Neuronal stem cell (in vitro differentiated cells): ENCODE measurements at regions not wholly inside any gene's neighbourhood (a gene's known extent, or its start where the extent isn't known, plus 50 kb on each side); places are given as distances from the start of the nearest gene placed in this dataset.
"Not testable (repeated sequence)": the region's sequence is repeated elsewhere in the genome, so short reads cannot be mapped to it uniquely, and the experiment has no call there.

Source experiments
- DNase-seq: peaks from one replicate; pipeline ENCODE4 v3.0.0-alpha.2; 2013; ENCODE audit warnings: low spot score
- H2AFZ ChIP-seq: one replicate; pipeline ENCODE4 v1.6.1; 2013; ENCODE audit warnings: mild to moderate bottlenecking, low read length, inconsistent platforms
- H2AK5ac ChIP-seq: 2 replicates; pipeline ENCODE4 v1.6.1; 2013; ENCODE audit warnings: low read depth, mild to moderate bottlenecking, inconsistent platforms, low read length, moderate library complexity, mixed read lengths
- H2BK120ac ChIP-seq: 2 replicates; pipeline ENCODE4 v1.6.1; 2013; ENCODE audit warnings: low read depth, mild to moderate bottlenecking, inconsistent platforms, low read length, moderate library complexity, mixed read lengths
- H2BK12ac ChIP-seq: one replicate; pipeline ENCODE4 v1.6.1; 2013; ENCODE audit warnings: low read length, inconsistent platforms
- H2BK15ac ChIP-seq: 2 replicates; pipeline ENCODE4 v1.6.1; 2013; ENCODE audit warnings: mild to moderate bottlenecking, low read length, inconsistent platforms, mixed read lengths
- H2BK5ac ChIP-seq: one replicate; pipeline ENCODE4 v1.6.1; 2013; ENCODE audit warnings: inconsistent platforms, mild to moderate bottlenecking, low read length, moderate library complexity
- H3K14ac ChIP-seq: one replicate; pipeline ENCODE4 v1.6.1; 2013; ENCODE audit warnings: low read length, inconsistent platforms
- H3K18ac ChIP-seq: 2 replicates; pipeline ENCODE4 v1.6.1; 2013; ENCODE audit warnings: low read length, inconsistent platforms
- H3K23ac ChIP-seq: 2 replicates; pipeline ENCODE4 v1.6.1; 2013; ENCODE audit warnings: low read depth, mild to moderate bottlenecking, mixed read lengths, low read length, inconsistent platforms; ENCODE audit not compliant: poor library complexity
- H3K27ac ChIP-seq: replicated peaks from 3 replicates; pipeline ENCODE4 v1.5.1; 2013; ENCODE audit warnings: low read length, inconsistent platforms
- H3K27me3 ChIP-seq, 3 experiments: 2 replicates each; pipeline ENCODE4 v1.6.1; 2013; ENCODE audit warnings: low read length in 3 of 3, mild to moderate bottlenecking in 2 of 3, inconsistent platforms in 1 of 3, low read depth in 1 of 3, mixed read lengths in 1 of 3, moderate library complexity in 1 of 3; ENCODE audit not compliant: control insufficient read depth in 3 of 3, insufficient read depth in 3 of 3
- H3K36me3 ChIP-seq, 2 donors: replicated peaks in 1 of 2; 2 replicates each; pipeline ENCODE4 v1.6.1; 2013; ENCODE audit warnings: low read length in 2 of 2; ENCODE audit not compliant: control insufficient read depth in 2 of 2, insufficient read depth in 2 of 2
- H3K4ac ChIP-seq: 2 replicates; pipeline ENCODE4 v1.6.1; 2013; ENCODE audit warnings: inconsistent platforms, mild to moderate bottlenecking, low read length, moderate library complexity
- H3K4me1 ChIP-seq, 2 donors: 1 replicate in 1 of 2; 2 replicates in 1 of 2; pipeline ENCODE4 v1.6.1; 2013; ENCODE audit warnings: low read length in 2 of 2, low read depth in 1 of 2; ENCODE audit not compliant: control insufficient read depth in 2 of 2, insufficient read depth in 1 of 2
- H3K4me2 ChIP-seq: one replicate; pipeline ENCODE4 v1.6.1; 2013; ENCODE audit warnings: mild to moderate bottlenecking, low read length, inconsistent platforms; ENCODE audit not compliant: insufficient read depth, poor library complexity, severe bottlenecking
- H3K4me3 ChIP-seq, 2 donors: 2 replicates each; pipeline ENCODE4 v1.5.1; 2013; ENCODE audit warnings: low read length in 2 of 2, mild to moderate bottlenecking in 2 of 2, inconsistent platforms in 1 of 2, moderate library complexity in 1 of 2
- H3K79me1 ChIP-seq: one replicate; pipeline ENCODE4 v1.6.1; 2013; ENCODE audit warnings: low read depth, mild to moderate bottlenecking, inconsistent platforms, low read length, moderate library complexity
- H3K9ac ChIP-seq: one replicate; pipeline ENCODE4 v1.6.1; 2013; ENCODE audit warnings: mild to moderate bottlenecking, low read depth, low read length, inconsistent platforms; ENCODE audit not compliant: poor library complexity
- H3K9me3 ChIP-seq, 2 donors: replicated peaks in 1 of 2; 2 replicates each; pipeline versions ENCODE3 to v1.6.1; 2013; ENCODE audit warnings: low read length in 2 of 2, mild to moderate bottlenecking in 2 of 2, inconsistent platforms in 1 of 2, low read depth in 1 of 2, mixed read lengths in 1 of 2, moderate library complexity in 1 of 2; ENCODE audit not compliant: control insufficient read depth in 2 of 2, insufficient read depth in 1 of 2
- H4K8ac ChIP-seq: one replicate; pipeline ENCODE4 v1.6.1; 2013; ENCODE audit warnings: low read depth, mild to moderate bottlenecking, inconsistent platforms, low read length, moderate library complexity
- H4K91ac ChIP-seq: one replicate; pipeline ENCODE4 v1.6.1; 2013; ENCODE audit warnings: low read length, low read depth, mild to moderate bottlenecking, inconsistent platforms; ENCODE audit not compliant: poor library complexity
- WGBS, 2 donors: extraction: QIAGEN DNeasy Blood & Tissue Kit; methylation state at CpG; one replicate each; pipeline ENCODE4 v1.1.7; 2013; ENCODE audit warnings: missing lambda C conversion rate in 2 of 2, mixed read lengths in 1 of 2; ENCODE audit not compliant: insufficient read length in 2 of 2, insufficient replicate concordance in 1 of 2; ENCODE audit errors: extremely low coverage in 2 of 2; 5-methylcytosine and 5-hydroxymethylcytosine counted together

- no peak overlapping the region for H2BK5ac ChIP-seq
- H3K18ac ChIP-seq, result no peak overlapping the region
- no peaks in the 10 kb centered on the region for H3K4me1 ChIP-seq
- no peak overlapping the region for H3K4me2 ChIP-seq
- H3K79me1 ChIP-seq, result no peaks in the 10 kb centered on the region
- DNase-seq, result no peak
- H3K27me3 ChIP-seq, result no peaks in the 10 kb centered on the region
- no peak overlapping the region for H3K27ac ChIP-seq
- H3K4me3 ChIP-seq, result no peak overlapping the region
- no peak overlapping the region for H3K4ac ChIP-seq
- H2BK12ac ChIP-seq, result no peak overlapping the region
- peaks cover 0 to 6% of the 10 kb centered on the region in 2 donors for H3K9me3 ChIP-seq
- H3K36me3 ChIP-seq, result no peaks in the 10 kb centered on the region
- H3K23ac ChIP-seq, result no peak overlapping the region
- no peak overlapping the region for H3K14ac ChIP-seq
- no peak overlapping the region for H2AFZ ChIP-seq
- no peak overlapping the region for H3K9ac ChIP-seq
- H2AK5ac ChIP-seq, result no peak overlapping the region
- H4K8ac ChIP-seq, result no peak overlapping the region
- H2BK120ac ChIP-seq, result no peak overlapping the region
- no peak overlapping the region for H2BK15ac ChIP-seq
- no peak overlapping the region for H4K91ac ChIP-seq
These were observed 234.6 kb upstream of the ADRA1B start for GRCh38 chr5:159681661-159682060.

- Histone ChIP-seq H3K27ac (no peak overlapping the region), H3K4ac (no peak overlapping the region), H2BK15ac (no peak overlapping the region), H3K9ac (no peak overlapping the region), H4K91ac (no peak overlapping the region), H2BK120ac (no peak overlapping the region), H3K4me3 (no peak overlapping the region), H3K4me2 (no peak overlapping the region), H3K27me3 (no peaks in the 10 kb centered on the region), H2AK5ac (no peak overlapping the region), H4K8ac (no peak overlapping the region), H2BK12ac (no peak overlapping the region), H3K36me3 (no peaks in the 10 kb centered on the region), H3K14ac (no peak overlapping the region), H3K79me1 (no peaks in the 10 kb centered on the region), H2BK5ac (no peak overlapping the region), H3K18ac (no peak overlapping the region), H3K9me3 (peaks cover 0 to 6% of the 10 kb centered on the region in 2 donors), H3K23ac (no peak overlapping the region), H3K4me1 (no peaks in the 10 kb centered on the region), H2AFZ (no peak overlapping the region)
- DNase-seq, result no peak
- no CpG with 5 or more reads among the region's 2 CpGs for WGBS, 2 donors
These were observed 233.7 kb upstream of the ADRA1B start for GRCh38 chr5:159682623-159683022.

DNA sequence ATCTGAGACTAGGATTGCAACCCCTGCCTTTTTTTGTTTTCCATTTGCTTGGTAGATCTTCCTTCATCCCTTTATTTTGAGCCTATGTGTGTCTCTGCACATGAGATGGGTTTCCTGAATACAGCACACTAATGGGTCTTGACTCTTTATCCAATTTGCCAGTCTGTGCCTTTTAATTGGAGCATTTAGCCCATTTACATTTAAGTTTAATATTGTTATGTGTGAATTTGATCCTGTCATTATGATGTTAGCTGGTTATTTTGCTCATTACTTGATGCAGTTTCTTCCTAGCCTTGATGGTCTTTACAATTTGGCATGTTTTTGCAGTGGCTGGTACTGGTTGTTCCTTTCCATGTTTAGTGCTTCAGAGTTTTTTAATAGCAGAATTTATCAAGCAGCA lies 228.4 kb upstream of the ADRA1B start:
- not testable (repeated sequence) for H2AFZ ChIP-seq, H3K4me1 ChIP-seq

DNA sequence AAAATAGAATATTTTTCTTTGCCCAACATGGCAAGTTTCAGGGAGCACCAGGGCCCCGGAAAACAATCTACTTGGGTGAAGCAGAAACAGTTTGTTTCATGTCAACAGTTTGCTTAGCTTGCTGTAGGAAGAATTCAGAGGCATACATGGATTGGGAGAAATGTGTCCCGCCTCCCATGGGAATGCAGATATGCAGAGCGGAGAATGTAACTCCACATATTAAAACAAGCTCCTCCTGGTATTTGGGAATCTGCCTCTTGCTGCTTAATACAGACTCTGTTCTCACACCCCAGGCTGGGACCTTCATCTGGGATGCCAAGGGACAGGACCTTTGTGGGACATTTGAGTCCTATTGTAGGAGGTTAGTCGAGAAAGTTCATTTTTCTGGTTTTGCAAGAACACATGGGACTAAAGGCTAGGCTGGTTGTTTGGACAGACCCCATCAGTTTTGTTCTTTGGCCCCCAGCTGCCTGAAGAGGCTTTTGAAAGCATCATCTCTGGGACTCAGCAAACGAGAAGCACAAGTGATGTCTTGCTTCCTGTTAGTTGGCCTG lies 220.5 kb upstream of the ADRA1B start:
- no peak overlapping the region for H2AK5ac ChIP-seq
- no peaks in the 10 kb centered on the region for H3K27me3 ChIP-seq
- no peak overlapping the region for H3K4ac ChIP-seq
- H3K4me2 ChIP-seq, result no peak overlapping the region
- H3K18ac ChIP-seq, result no peak overlapping the region
- H4K8ac ChIP-seq, result no peak overlapping the region
- no peak for DNase-seq
- no peak overlapping the region for H4K91ac ChIP-seq
- H3K14ac ChIP-seq, result no peak overlapping the region
- no peak overlapping the region for H3K23ac ChIP-seq
- no peaks in the 10 kb centered on the region for H3K36me3 ChIP-seq
- no peaks in the 10 kb centered on the region for H3K9me3 ChIP-seq
- H2AFZ ChIP-seq, result no peak overlapping the region
- H2BK12ac ChIP-seq, result no peak overlapping the region
- no peaks in the 10 kb centered on the region for H3K79me1 ChIP-seq
- no peak overlapping the region for H2BK15ac ChIP-seq
- H3K4me3 ChIP-seq, result no peak overlapping the region
- H3K4me1 ChIP-seq, result peaks cover 0 to 2% of the 10 kb centered on the region in 2 donors
- no CpG with 5 or more reads among the region's 5 CpGs for WGBS, 2 donors
- H3K27ac ChIP-seq, result no peak overlapping the region
- no peak overlapping the region for H3K9ac ChIP-seq
- H2BK120ac ChIP-seq, result no peak overlapping the region
- no peak overlapping the region for H2BK5ac ChIP-seq

More for the DNA sequence above, 228.4 kb upstream of the ADRA1B start:
- not testable (repeated sequence) for H3K4me3 ChIP-seq, H3K23ac ChIP-seq, H2BK5ac ChIP-seq, H3K4ac ChIP-seq, H3K79me1 ChIP-seq, H2BK15ac ChIP-seq, H2BK120ac ChIP-seq, H3K14ac ChIP-seq, H3K9me3 ChIP-seq, H3K36me3 ChIP-seq, H2AK5ac ChIP-seq, H3K27me3 ChIP-seq, DNase-seq, H4K8ac ChIP-seq, H2BK12ac ChIP-seq, H3K18ac ChIP-seq, H3K27ac ChIP-seq, H3K9ac ChIP-seq, H4K91ac ChIP-seq, H3K4me2 ChIP-seq
